GM04504 (cell line): ENCODE measurements at regions not wholly inside any gene's neighbourhood (a gene's known extent, or its start where the extent isn't known, plus 50 kb on each side); places are given as distances from the start of the nearest gene placed in this dataset.

Experiments
- DNase-seq: peaks from one replicate; pipeline ENCODE4 v3.0.0-alpha.2; 2012; ENCODE audit warnings: low read depth

DNA sequence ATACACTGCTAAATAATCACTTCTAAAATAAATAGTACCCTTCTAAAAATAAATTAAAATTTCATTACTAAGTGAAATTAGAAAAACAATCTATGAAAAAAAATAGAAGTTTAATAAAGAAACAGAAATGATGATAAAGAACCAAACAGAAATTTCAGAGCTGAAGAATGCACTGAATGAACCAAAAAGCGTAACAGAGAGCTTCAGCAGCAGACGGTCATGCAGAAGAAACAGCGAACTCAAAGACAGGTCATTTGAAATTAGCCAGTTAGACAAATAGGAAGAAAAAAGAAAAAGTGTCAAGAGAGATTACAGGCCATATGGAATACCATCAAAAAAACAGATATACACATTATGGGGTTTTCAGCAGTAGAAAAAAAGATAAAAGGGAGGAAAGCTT lies 706.7 kb downstream of the TBC1D32 start:
- DNase-seq, result no peak

DNA sequence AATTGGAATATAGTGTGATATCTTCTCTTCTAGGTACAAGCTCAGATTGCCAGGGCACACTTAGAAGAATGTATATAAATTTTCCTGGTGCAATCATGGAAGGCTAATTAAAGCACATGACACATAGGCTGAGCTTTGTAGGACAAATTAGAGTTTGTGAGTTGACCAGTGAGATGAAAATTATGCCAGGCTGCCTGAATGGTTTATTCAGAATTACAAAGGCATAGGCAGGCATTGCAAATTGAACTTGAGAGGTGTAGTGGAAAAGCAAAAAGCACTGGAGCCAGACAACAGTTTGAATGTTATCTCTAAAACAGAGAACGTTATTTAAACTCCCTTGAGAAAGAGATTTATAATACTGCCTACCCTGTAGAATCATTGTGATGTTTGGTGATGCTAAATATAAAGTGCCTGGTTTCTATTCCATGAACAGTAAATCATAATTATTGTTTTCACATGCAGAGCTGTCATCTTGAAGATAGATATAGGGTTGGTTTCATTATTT lies 712.1 kb downstream of the TBC1D32 start:
- DNase-seq, result no peak

DNA sequence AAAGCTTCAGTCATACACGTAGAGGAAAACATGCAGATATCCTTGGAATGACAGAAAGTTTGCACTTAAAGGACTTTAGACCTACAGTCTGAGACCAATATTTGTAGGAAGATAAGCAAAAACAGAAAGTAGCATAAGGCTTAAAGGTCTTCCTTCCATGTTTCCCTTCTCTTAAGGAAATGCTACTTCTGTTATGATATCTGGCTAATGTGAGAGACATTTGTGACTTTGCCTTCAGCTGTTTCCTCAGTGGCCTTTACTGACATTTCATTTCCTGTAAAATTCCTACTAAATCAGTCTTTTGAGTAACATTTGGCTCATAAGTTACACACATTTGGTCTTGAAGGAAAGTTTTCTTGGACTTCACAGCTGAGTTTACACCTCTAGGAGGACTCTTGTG lies 713.4 kb downstream of the TBC1D32 start:
- no peak for DNase-seq

DNA sequence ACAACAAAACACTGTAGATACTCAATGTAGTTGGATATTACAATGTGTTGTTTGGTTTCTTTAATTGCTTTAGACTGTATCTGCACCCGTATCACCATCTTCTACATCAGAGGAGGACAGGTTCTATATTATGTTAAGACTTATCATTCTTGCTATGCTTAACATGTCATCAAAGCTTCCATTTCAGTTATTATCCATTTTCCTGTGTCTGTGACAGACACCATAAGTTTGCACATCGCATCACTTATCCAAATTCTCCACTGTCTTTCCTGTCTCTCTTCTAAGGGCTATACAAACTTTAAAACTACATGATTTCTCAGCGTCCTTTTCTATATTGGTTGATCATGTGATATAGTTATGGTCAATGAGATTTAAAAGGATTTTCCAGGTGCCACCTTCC lies 719.0 kb downstream of the TBC1D32 start:
- DNase-seq, result no peak

DNA sequence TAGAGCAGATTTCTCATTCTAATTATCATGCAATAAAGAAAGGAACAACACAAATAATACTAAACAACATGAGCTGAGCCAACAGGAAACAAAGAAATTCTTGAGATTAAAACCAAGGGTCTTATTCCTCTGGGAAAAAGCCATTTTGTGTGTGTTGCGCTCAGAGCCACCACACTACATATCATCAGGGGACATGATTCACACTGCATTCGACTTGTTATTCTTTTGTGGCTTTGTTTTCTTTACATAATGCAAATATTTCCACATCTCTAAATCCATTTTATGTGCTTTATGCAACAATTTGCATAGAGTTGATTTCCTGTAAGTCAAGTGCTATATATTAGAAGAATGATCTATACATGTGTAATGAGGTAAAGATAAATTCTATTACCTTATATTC lies 719.6 kb downstream of the TBC1D32 start:
- DNase-seq, result no peak

DNA sequence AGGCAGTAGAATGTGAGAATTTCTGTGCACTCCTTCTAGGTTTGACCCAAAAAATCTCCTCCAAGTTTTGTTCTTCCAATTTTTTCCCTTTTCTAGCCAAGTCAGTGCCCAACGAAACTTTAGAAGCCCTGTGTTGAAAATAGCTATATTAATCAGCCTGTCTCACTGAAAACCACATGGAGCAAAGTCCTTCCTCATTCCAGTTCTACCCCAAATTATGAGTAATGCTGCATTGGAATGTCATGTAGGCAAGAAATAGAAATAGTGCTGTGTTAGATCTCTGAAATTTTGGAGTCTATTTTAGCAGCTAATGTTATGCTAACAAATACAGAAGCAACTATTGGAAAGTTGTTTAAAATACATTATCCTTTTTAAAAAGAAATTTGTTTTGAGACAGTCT lies 725.5 kb downstream of the TBC1D32 start:
- no peak for DNase-seq

DNA sequence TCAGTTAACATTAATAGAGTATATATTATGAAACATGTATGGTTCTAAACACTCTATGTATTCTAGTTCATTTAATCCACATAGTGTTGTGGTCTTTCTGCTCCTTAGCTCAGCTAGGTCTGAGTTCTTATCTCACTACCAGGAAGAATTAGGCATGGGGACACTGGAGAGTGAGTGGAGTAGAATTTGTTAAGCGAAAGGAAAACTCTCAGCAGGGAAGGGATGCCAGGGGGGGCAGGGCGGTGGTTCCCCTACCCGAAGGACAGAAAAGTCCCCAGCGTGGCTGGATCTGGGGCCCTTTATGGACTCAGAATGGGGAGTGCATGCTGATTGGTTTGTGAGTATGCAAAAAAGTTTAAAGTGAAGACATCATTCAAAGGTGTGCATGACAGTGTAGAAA lies 727.5 kb downstream of the TBC1D32 start:
- no peak for DNase-seq

DNA sequence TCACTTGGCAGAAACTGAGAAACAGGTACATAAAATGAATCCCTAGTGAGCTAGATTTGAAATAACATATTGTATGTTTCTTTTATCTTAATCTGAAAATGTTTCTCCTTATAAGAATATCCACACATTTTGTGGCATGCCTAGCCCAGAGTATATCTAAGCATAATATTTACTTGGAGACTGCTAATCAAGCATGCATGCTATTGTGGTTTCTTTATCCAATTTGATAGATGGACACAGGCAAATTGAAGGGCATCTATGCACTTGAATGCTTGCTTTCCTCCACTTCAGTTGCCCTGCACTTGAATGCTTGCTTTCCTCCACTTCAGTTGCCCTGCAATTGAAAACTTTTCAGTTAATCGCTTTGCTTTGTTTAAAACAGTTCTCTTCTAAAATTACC lies 729.8 kb downstream of the TBC1D32 start:
- no peak for DNase-seq

DNA sequence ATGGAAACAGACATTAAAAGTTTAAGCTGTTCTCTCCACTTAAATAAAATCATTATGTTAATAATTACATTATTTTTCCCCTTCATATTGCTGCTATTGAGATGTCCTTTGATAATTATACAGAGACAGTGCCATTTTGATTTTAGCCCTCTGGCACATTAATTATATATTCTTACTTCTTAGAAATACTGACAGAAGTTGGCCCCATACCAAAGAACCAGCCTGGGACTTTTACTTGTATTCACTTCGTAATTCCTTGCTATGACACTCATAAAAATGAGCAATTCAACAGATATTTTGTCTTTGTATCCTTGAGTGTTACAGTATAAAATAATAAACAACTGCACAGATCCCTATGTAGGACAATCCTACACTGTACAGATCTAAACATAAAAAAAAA lies 743.7 kb downstream of the TBC1D32 start:
- no peak for DNase-seq

DNA sequence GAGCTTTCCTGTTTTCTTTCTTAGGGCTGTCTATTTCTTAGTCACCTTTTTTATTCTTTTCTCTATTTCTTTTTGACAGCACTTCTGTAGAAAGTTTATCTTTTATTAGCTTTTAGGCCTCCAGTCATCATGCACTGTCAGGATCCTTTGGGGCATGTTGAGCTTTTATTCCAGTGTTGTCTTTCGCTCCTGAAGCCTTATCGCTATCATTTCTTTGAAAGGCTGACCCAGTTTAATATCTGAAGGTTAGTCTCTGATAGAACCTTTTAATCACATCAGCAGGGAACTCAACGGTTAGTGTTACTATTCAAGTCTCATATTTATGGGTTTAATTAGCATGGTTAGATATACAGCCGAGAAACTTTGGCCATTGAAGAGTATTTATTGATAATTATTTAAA lies 745.9 kb downstream of the TBC1D32 start:
- no peak for DNase-seq

DNA sequence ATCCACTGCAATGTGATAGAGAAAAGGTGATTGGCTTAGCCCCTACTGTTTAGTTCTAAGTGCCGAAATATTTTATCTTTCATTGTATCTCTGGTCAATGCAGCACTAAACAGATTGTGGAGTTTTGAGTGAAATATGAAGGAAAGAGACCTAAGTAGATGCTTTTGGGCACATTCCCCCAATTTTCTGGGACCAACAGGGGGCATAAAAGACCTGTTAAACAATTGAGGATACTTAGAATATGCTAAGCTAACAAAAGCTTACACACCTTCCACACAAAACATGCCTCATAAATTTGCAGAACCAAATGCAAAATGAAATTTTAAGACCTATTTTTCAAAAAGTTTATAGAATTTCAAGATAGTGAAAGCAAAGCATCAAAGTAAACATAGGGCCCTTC lies 746.9 kb downstream of the TBC1D32 start:
- no peak for DNase-seq

DNA sequence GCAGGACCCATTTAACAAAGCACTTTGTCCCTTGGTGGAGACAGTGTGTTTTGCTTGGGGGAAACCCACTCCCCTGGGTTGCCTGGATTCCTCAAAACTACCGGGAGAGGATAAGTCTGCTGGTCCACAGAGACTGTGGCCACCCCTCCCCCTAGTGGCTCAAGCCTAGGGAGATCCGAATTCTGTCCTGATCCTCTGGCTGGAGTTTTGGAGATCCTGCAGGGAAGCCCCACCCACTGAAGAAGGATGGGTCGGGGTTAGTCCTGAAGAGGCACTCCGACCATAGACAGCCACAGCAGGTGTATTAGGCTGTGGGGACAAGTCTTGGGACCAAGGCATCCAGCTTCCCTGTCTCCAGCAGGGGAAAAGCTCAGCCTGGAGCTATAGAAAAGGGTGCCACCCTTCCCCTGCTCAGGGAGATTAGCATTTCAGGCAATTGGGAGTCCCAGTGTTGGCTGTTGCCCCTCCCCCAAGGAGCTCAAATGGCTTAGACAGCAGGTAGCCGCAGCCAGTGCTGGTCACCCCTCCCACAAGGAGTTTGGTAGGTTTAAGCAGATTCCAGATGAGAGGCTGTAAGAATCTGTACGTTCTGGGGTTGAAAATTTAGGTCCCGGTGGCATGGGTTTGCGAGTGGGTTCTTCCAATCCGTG lies 750.0 kb downstream of the TBC1D32 start:
- DNase-seq, result no peak

DNA sequence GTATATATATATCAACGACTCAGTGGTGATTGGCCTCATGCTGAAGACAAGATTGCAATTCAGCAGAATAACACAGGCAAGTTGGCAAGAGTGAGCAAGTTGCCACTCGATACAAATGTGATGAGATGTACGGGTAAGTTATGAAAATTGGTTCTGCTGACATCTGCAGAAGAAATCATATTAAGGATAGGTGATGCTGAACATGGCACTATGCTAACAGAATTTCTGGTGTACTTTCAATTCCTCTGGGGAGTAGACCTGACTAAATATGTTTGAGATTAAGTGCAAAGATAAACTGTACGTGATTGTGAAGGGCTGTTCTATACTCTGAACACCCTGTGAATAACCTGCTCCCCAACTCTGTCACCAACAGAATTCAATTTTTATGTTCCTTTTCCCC lies 758.2 kb downstream of the TBC1D32 start:
- DNase-seq, result no peak

DNA sequence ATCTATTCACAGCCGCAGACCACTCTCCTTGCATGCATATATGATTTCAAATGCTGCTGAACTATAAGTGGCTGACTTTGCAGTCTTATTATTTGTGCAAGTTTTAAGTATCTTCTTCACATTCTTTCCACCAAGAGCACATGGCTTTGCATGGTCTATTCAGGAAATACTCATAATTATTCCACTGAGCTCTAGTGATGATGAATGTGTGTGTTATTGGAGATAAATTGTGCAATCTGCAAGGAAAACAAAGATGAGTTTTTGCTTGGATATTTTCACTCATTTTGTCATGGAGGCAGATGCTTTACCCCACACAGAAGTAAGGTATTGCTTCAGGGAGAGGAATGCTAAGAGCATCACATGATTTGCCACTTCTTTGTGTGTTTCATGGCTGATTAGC lies 764.6 kb downstream of the TBC1D32 start:
- no peak for DNase-seq

DNA sequence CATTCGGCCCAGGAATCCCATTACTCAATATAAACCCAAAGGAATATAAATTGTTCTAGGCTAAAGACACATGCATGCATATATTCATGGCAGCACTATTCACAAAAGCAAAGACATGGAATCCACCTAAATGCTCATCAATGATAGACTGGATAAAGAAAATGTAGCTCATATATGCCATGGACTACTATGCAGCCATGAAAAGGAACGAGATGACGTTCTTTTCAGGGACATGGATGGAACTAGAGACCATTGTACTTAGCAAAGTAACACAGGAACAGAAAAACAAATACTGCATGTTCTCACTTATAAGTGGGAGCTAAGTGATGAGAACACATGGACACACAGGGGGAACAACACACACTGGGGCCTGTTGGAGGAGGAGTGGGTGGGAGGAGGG lies 769.5 kb downstream of the TBC1D32 start:
- DNase-seq, result no peak

DNA sequence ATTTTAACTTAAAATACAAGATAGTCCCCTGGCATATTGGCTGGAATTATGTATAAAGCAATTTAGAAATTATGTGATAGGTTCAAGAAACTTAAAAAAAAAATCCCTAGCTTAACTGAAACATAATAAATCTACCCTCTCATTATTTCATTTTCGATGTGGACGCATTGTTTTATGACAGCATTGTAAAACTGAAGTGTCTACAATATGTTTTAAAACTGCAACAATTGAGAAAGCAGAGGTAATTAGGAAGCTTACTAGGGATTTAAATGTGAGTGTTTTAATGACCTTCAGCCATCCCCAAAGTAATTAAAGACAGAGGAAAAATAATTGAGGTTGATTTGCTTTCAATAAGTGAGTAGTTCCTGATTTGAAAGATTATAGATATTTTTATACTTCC lies 776.0 kb downstream of the TBC1D32 start:
- DNase-seq, result no peak

DNA sequence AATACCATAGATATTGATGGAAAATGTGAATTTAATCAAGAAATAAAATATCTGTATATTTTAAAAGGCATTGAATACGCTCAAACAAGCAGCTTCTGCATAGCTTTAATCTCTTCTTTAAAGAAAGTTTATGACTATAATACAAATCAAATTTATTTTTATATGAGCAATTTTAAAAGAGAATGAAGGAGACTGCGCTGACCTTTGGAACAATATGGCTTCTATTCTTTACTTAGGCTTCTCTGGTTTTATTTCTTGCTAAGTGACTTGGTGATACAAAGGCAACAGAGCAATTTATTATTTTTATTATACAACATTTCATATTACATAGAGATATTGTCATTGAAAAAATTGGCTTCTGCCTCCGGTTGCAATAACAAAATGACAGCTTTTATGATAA lies 776.7 kb downstream of the TBC1D32 start:
- no peak for DNase-seq

DNA sequence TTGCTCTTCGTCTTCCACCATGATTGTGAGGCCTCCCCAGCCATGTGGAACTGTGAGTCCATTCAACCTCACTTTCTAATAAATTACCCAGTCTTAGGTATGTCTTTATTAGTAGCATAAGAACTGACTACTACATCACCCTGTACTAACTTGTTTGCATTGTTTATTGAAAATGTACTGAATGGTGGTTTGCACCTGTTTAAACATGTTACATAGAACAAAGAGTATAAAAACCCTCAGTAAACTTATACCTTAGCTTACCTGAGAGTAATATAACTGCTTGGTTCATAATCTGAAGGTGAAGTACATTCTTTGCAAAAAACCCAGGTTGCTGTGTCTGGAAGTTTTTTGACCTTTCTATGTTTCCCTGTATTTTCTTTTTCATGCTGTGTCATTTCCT lies 777.8 kb downstream of the TBC1D32 start:
- no peak for DNase-seq

DNA sequence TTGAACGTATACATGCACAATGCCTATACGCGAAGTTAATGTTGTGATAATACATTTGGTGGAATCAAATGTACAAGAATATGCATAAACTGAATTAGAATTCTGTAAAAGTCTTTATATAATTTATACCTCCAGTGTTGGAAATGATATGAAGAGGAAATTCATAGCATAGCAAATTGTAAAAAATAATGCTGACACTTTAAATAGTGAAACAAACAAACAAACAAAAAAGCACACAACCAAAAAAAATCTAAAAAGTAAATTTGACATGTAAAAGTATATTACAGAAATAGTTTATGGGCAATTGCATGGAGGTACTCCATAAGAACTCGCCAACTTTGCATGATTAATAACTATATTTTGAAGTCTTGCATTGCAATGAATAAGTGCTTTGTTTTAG lies 780.9 kb downstream of the TBC1D32 start:
- no peak for DNase-seq

DNA sequence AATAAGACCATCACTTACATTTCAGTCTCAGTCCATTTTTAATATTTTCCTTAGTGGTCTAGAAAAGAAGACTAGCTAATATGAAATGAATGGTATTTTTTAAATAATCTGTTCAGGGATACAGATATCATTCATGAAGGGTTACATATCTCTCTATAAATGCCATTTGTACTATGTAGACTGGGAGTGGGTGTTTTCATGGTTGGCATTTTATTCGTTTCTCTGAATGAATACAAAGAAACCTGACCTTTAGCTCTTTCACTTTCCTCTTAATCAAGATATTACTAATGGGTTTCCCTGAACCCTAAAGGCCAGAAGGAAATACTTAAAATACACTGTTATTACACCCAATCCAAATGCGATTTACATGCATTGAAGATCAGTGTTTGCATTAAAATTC lies 788.9 kb downstream of the TBC1D32 start:
- no peak for DNase-seq

DNA sequence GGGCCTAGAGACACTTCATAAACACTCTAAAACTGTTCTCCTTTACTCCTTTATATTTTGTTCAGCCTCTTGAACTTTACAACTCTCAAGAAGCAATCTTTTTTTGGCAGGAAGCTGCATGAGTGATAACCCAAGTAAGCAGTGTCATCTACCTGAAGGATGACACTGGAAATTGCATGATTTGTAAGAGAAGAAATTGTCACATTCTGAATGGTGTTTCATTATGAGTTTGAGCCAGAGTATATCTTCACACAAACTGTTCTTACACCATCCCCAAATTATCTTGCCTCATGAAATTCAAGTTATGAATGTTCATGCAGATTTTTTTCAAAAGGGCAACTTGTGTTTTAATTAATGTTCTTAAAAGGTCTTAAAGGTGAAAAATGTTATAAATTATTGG lies 799.3 kb downstream of the TBC1D32 start:
- no peak for DNase-seq

DNA sequence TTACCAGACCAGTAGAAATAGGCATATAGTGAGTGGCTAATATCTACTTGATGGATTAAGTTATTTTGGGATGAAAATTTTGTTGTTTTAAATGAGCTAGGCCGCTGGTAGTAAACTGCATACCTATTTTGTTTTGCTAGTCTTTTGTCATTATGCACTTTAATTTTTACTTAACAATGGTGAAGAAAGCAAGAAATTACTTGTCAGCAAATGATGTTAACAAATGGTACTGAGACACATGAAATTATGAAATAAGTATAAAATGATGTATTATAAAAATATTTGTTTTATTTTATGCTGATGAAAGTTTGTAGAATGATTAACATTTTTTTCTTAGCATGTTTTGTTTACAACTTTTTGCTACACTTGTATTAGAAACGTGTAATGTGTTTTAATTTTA lies 807.7 kb downstream of the TBC1D32 start:
- no peak for DNase-seq

DNA sequence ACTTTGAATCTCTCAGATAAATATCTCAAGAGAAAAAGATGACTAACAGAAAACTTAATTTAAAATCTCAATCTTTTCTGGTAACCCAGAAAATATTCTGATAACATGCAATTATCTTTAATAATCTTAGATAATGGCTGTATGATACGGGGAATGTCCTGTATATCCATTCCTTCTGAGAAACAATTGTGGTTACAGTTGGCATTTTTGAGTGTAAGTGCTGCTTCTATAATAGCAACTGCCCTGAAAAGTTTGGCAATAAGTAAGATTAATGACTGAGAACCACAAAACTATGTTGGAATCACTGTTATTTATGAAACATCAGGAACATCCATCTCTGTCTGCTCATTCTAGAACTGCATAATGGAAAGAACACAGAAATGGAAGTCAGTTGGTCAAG lies 819.7 kb downstream of the TBC1D32 start:
- no peak for DNase-seq

DNA sequence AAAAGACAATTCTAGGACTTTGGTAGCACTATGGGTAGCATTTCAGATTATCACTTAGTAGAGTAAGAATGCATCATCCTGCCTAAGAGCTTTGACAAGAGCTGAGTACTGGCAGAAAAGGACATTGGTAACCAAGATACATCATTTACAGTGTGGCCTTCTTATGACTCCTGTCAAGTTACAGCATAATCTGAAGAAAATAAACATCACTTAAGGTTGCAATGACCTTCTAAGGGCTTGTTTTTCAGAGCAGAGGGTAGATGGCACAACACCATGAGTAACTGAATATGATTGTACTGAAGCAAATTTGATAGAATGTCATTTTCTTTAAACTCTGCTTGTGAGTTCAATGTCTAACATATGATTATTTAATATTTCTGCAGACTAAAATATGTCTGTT lies 822.6 kb downstream of the TBC1D32 start:
- DNase-seq, result no peak

DNA sequence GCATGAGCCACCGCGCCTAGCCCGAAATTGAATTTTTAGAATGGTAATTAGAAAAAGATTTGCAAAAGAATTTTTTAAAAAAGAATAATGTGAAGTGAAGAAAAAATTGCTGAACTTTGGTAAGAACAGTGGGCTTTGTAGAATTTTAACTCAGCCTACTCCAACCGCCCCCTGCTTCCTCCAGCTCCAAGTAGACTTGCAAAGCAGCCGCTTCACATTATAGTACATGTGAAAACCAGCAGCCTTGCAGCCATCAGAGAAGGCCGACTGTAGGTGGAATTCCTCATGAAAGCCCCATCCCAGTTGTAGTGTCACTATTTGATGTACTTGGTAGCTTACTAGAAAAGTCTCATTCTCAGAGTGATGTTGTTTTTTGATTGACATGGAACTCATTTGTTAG lies 835.6 kb downstream of the TBC1D32 start:
- DNase-seq, result no peak
